Neural cell (in vitro differentiated cells): ENCODE measurements at regions not wholly inside any gene's neighbourhood (a gene's known extent, or its start where the extent isn't known, plus 50 kb on each side); places are given as distances from the start of the nearest gene placed in this dataset.

ENCODE experiments used
- H2AFZ ChIP-seq: fragments of 200-600, 300-800 bp; sonication (generic), shearing (Covaris generic); 2 replicates; pipeline ENCODE4 v1.6.0; 2014; ENCODE audit warnings: low read depth, mild to moderate bottlenecking, antibody characterized with exemption, low read length, moderate library complexity
- H3F3A ChIP-seq: fragments of 200-600 bp; shearing (Covaris generic); 2 replicates; pipeline ENCODE4 v1.6.1; 2016; ENCODE audit warnings: mild to moderate bottlenecking, moderate library complexity, mixed read lengths, antibody characterized with exemption, low read length; ENCODE audit not compliant: insufficient read depth, poor library complexity, severe bottlenecking
- H3K27ac ChIP-seq: fragments of 200-600, 300-800 bp; sonication (generic), shearing (Covaris generic); 2 replicates; pipeline ENCODE4 v1.5.1; 2014; ENCODE audit warnings: mild to moderate bottlenecking, low read length, moderate library complexity
- H3K27me3 ChIP-seq: fragments of 300-800, 200-600 bp; sonication (generic), shearing (Covaris generic); 2 replicates; pipeline ENCODE4 v1.6.0; 2014; ENCODE audit warnings: mild to moderate bottlenecking, low read depth, low read length, moderate library complexity; ENCODE audit not compliant: insufficient read depth
- H3K36me3 ChIP-seq: fragments of 300-800, 200-600 bp; sonication (generic), shearing (Covaris generic); 2 replicates; pipeline ENCODE4 v1.5.1; 2014; ENCODE audit warnings: mild to moderate bottlenecking, antibody characterized with exemption, low read length, moderate library complexity; ENCODE audit not compliant: insufficient read depth
- H3K4me2 ChIP-seq: fragments of 300-800, 200-600 bp; sonication (generic), shearing (Covaris generic); 2 replicates; pipeline ENCODE4 v1.6.0; 2014; ENCODE audit warnings: mild to moderate bottlenecking, low read length
- H3K4me3 ChIP-seq: fragments of 300-800, 200-600 bp; sonication (generic), shearing (Covaris generic); 2 replicates; pipeline ENCODE4 v1.5.1; 2014; ENCODE audit warnings: mild to moderate bottlenecking, low read length, moderate library complexity
- H3K79me2 ChIP-seq: fragments of 200-600 bp; shearing (Covaris generic); replicated peaks from 2 replicates; pipeline ENCODE4 v1.6.0; 2014; ENCODE audit warnings: mild to moderate bottlenecking, low read length, moderate library complexity; ENCODE audit not compliant: insufficient read depth
- H3K9ac ChIP-seq: fragments of 300-800, 200-600 bp; sonication (generic), shearing (Covaris generic); 2 replicates; pipeline ENCODE4 v1.6.1; 2016; ENCODE audit warnings: mild to moderate bottlenecking, low read length, mixed read lengths
- H3K9me2 ChIP-seq: fragments of 200-600 bp; shearing (Covaris generic); 2 replicates; pipeline ENCODE4 v1.6.1; 2016; ENCODE audit warnings: mild to moderate bottlenecking, low read length, mixed read lengths; ENCODE audit not compliant: insufficient read depth
- H3K9me3 ChIP-seq: fragments of 200-600, 300-800 bp; sonication (generic), shearing (Covaris generic); 2 replicates; pipeline ENCODE4 v1.6.1; 2016; ENCODE audit warnings: mild to moderate bottlenecking, mixed run types, low read length, moderate library complexity, mixed read lengths
- H4K20me1 ChIP-seq: fragments of 200-600 bp; shearing (Covaris generic); 2 replicates; pipeline ENCODE4 v1.6.1; 2016; ENCODE audit warnings: mild to moderate bottlenecking, mixed run types; ENCODE audit not compliant: insufficient read depth
- CTCF ChIP-seq: fragments of 450-650 bp; IDR thresholded peaks from 2 replicates; pipeline ENCODE4 v1.5.1; 2014; ENCODE audit warnings: antibody characterized with exemption, mild to moderate bottlenecking, moderate library complexity; ENCODE audit not compliant: poor library complexity, severe bottlenecking
- EP300 ChIP-seq: fragments of 450-650 bp; conservative IDR thresholded peaks from 2 replicates; pipeline ENCODE4 v1.6.1; 2014; ENCODE audit warnings: antibody characterized with exemption, mild to moderate bottlenecking, moderate library complexity; ENCODE audit not compliant: poor library complexity, severe bottlenecking
- EZH2 ChIP-seq: fragments of 200-600, 300-800 bp; shearing (Covaris generic), sonication (generic); IDR thresholded peaks from 2 replicates; pipeline ENCODE4 v1.6.1; 2014; ENCODE audit warnings: antibody characterized with exemption, low read length, borderline replicate concordance, mild to moderate bottlenecking; ENCODE audit not compliant: insufficient read depth, poor library complexity, severe bottlenecking
- MXI1 ChIP-seq: fragments of 450-650 bp; conservative IDR thresholded peaks from 2 replicates; pipeline ENCODE4 v1.6.1; 2014; ENCODE audit warnings: antibody characterized with exemption, mild to moderate bottlenecking; ENCODE audit not compliant: poor library complexity, severe bottlenecking
- POLR2AphosphoS5 ChIP-seq: IDR thresholded peaks from 2 replicates; pipeline ENCODE4 v1.6.1; 2012
- RAD21 ChIP-seq: fragments of 450-650 bp; conservative IDR thresholded peaks from 2 replicates; pipeline ENCODE4 v1.6.1; 2014; ENCODE audit warnings: antibody characterized with exemption, mild to moderate bottlenecking, moderate library complexity
- REST ChIP-seq: IDR thresholded peaks from 2 replicates; pipeline ENCODE4 v1.6.1; 2012; ENCODE audit warnings: borderline replicate concordance
- SMC3 ChIP-seq: fragments of 450-650 bp; conservative IDR thresholded peaks from 2 replicates; pipeline ENCODE4 v1.6.1; 2014; ENCODE audit warnings: antibody characterized with exemption, mild to moderate bottlenecking, moderate library complexity; ENCODE audit not compliant: poor library complexity
- TAF1 ChIP-seq: IDR thresholded peaks from 2 replicates; pipeline ENCODE4 v1.6.1; 2012; ENCODE audit warnings: low read depth

DNA sequence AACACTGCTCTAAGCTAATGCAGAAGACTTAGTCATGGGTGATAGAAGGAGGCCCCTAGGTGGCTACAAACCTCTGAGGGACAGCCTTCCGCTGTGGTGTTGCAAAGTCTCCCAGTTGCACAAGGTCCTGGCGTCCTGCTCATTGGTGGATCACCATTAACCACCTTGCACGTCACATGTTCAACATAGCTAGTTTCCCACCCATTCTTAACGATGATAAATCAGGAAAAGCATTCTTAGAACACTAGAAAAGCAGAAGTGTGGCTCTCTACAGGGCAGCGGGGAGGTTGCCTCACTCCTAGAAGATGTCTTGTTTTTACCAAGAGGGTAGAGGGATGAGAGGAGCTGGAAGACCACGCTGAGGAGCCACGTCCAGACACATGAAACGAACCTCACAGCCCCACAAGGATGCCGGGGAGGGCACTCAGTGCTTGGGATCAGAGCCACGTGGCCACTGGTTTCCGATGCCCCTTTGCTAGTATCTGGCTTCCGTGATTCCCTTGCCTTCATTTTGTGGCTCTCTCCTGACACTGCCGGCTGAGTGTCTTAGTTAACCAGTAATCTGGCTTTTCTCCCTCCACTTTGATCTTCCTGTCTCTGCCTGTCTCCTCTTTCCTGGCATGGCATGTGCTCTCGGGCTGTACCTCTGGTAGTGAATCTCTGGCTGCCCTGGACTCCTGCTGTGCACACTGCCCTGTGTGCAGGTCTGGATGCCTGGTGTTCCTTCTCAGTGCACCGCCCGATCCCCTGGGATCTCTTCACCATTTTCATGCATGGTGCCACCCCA, 91.4 kb upstream of the NEDD9 start:
- Histone ChIP-seq H3K27ac (no peak overlapping the region), H3K4me2 (no peak overlapping the region)

More for the DNA sequence above, 91.4 kb upstream of the NEDD9 start:
- H3K27me3 ChIP-seq, result no peaks in the 10 kb centered on the region
- no peak overlapping the region for H3K9ac ChIP-seq
- no peaks in the 10 kb centered on the region for H3F3A ChIP-seq
- H3K9me3 ChIP-seq, result no peaks in the 10 kb centered on the region
- no peak overlapping the region for H2AFZ ChIP-seq
- TF ChIP-seq MXI1 (no peak), REST (no peak), RAD21 (no peak), POLR2AphosphoS5 (no peak), SMC3 (no peak), CTCF (no peak), EZH2 (no peak), EP300 (no peak), TAF1 (no peak)
- no peaks in the 10 kb centered on the region for H3K9me2 ChIP-seq
- H3K36me3 ChIP-seq, result no peaks in the 10 kb centered on the region
- no peak overlapping the region for H3K4me3 ChIP-seq
- no peaks in the 10 kb centered on the region for H3K79me2 ChIP-seq
- H4K20me1 ChIP-seq, result no peaks in the 10 kb centered on the region
